ENCODE measurements at regions not wholly inside any gene's neighbourhood (a gene's known extent, or its start where the extent isn't known, plus 50 kb on each side); places are given as distances from the start of the nearest gene placed in this dataset.

DNA sequence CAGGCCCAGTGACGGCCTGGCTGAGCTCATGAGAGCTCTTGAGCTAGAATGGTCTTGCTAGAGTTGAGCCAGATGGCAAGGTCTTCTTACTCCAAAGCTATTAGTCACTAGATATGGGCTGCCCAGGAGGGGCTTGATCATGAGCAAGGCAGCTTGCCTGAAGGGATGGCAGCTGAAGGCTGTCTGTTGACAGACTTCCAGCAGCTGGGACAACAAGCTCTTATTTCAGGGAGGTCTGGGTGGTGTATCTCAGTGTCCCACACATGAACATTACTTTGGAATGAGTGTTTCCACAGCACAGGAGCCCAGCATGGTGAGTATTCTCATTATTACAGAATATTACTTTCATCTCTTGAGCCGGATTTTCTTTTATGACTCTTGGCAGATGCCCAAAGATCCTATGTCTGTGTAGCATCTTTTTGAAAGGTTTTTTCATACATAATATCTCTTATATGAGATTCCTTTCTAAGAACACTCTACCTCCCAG, 414.1 kb downstream of the ARHGEF28 start:
- TF ChIP-seq, protein P1, sequence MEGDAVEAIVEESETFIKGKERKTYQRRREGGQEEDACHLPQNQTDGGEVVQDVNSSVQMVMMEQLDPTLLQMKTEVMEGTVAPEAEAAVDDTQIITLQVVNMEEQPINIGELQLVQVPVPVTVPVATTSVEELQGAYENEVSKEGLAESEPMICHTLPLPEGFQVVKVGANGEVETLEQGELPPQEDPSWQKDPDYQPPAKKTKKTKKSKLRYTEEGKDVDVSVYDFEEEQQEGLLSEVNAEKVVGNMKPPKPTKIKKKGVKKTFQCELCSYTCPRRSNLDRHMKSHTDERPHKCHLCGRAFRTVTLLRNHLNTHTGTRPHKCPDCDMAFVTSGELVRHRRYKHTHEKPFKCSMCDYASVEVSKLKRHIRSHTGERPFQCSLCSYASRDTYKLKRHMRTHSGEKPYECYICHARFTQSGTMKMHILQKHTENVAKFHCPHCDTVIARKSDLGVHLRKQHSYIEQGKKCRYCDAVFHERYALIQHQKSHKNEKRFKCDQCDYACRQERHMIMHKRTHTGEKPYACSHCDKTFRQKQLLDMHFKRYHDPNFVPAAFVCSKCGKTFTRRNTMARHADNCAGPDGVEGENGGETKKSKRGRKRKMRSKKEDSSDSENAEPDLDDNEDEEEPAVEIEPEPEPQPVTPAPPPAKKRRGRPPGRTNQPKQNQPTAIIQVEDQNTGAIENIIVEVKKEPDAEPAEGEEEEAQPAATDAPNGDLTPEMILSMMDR (IDR thresholded peaks at IDR 0.05; ENCODE audit: control insufficient read depth, insufficient read depth, low read depth, low read length, missing control alignments) = no peak
- peak; percentile 73 for DNase-seq (ENCODE audit: low read depth)
- H3K4me3 ChIP-seq (ENCODE audit: control insufficient read depth, low read depth, low read length) = no peak overlapping the region

DNA sequence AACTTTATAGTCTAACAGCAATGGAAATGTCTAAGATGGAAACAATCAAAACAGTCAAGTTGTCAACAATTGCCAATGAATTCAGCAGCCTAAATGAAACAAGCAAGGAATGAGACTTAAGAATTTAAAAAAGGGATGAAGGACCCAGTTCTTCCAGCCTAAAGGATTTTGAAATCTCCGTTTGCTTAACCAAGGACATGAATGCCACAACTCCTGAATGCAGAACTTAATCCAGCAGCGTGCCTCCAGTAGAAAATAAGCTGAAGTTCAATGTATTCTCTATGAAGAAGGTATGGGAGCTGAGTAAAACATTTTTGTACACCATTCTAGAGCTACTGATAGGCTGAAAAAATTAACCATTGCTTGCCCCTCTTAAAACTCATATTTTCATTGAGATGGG, 411.3 kb downstream of the ARHGEF28 start:
- no peak for DNase-seq (ENCODE audit: low read depth)
- TF ChIP-seq, protein P1 (IDR thresholded peaks at IDR 0.05; ENCODE audit: control insufficient read depth, insufficient read depth, low read depth, low read length, missing control alignments) = no peak
- no peak overlapping the region for H3K4me3 ChIP-seq (ENCODE audit: control insufficient read depth, low read depth, low read length)

DNA sequence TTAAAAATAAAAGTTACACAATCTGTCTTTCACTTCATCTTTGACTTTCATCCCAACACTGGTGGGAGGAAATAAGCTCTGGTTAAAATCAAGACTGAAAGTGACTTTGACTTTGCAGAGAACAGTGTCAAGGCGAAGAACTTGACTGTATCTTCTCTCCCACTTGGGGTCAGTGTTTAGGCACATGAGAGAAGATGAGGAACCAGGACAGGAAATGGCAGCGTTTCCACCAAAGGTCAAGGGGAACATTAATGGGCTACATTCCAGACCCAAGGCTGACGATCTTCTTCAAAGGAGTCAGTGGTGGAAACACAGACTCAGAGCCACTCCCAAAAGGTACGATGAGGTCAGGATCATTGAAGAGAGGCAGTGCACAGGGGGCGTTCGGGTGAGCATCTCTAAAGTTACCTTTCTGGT, 409.5 kb downstream of the ARHGEF28 start:
- DNase-seq (ENCODE audit: low read depth) = peak; percentile 23
- TF ChIP-seq, protein P1 (IDR thresholded peaks at IDR 0.05; ENCODE audit: control insufficient read depth, insufficient read depth, low read depth, low read length, missing control alignments) = peak; percentile 58
- no peak overlapping the region for H3K4me3 ChIP-seq (ENCODE audit: control insufficient read depth, low read depth, low read length)

DNA sequence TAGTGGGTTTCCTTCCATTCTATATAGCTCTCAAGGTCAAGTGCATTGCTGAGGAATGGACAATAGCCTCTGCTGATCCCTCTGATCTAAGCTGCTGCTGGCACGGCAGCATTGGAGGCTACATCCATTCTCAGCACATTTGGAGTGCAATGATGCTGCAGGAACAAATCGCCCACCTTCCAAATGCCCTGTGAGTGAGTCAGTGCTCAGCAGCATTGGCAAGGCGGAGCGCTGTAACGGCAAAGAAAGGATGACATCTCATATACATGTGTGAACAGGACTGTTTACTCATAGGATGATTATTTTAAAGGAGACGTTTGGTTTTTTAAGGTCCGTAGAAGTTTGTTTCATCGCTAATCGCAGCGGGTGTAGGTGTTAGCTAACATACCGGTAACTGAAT, 408.7 kb downstream of the ARHGEF28 start:
- DNase-seq (ENCODE audit: low read depth) = peak; percentile 42
- TF ChIP-seq, protein P1 (IDR thresholded peaks at IDR 0.05; ENCODE audit: control insufficient read depth, insufficient read depth, low read depth, low read length, missing control alignments) = no peak
- H3K4me3 ChIP-seq (ENCODE audit: control insufficient read depth, low read depth, low read length) = no peak overlapping the region

DNA sequence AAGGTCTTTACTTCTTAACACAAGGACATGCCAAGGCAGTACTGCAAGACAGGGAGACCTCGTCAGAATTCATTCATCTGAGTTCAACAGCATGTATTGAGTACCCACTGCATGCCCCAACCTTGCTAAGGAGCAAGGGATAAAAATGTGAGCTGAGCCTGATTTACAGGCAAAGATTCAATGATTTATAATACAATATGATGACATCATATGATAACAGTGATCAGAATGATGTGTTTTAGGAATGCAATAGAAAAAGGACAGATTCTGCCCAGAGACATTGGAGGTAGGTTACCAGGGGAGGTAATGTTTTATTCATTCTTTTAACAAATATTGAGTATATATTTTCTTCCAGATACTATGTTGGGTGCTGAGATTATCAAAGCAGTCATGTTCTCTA, 406.6 kb downstream of the ARHGEF28 start:
- TF ChIP-seq, protein P1 (IDR thresholded peaks at IDR 0.05; ENCODE audit: control insufficient read depth, insufficient read depth, low read depth, low read length, missing control alignments) = no peak
- DNase-seq (ENCODE audit: low read depth) = no peak
- no peak overlapping the region for H3K4me3 ChIP-seq (ENCODE audit: control insufficient read depth, low read depth, low read length)

DNA sequence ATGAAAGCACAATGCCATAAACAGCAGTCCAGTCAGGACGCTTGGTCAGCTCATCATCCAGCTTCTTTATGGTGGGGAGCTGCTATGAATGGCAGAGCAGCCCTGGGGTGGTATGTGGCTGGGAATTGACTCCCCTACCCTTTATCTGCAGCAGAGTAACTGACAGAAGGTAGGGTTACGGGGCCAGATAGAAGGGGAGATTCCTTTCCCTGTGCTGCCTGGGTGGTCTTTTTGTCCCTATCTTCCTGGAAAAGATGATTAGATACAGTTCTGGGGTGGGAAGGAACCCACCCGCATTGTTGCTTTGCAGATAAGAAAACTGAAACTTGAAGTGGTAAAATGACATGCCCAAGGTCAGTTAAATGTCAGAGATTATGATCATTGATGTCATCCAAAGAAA, 405.5 kb downstream of the ARHGEF28 start:
- TF ChIP-seq, protein P1 (IDR thresholded peaks at IDR 0.05; ENCODE audit: control insufficient read depth, insufficient read depth, low read depth, low read length, missing control alignments) = no peak
- H3K4me3 ChIP-seq (ENCODE audit: control insufficient read depth, low read depth, low read length) = no peak overlapping the region
- no peak for DNase-seq (ENCODE audit: low read depth)

DNA sequence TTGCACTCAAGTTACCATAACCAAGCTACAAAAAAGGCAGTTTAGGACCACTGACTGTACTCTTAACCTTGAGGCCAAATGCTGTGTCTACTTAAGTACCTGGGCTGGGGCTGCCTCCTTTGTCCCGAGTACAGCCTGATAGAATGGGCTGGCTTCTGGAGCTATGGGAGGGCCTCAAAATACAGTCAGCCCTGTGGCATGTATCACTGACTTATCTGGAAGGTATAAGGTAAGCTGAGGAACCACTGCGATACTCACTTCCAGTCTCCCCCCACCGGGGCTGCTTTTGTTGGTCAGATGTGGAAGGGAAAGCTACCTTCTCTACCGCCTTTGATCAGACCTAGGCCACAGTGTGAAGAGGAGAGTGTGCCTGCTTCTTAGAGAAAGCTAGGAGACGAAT, 404.8 kb downstream of the ARHGEF28 start:
- no peak overlapping the region for H3K4me3 ChIP-seq (ENCODE audit: control insufficient read depth, low read depth, low read length)
- DNase-seq (ENCODE audit: low read depth) = no peak
- TF ChIP-seq, protein P1 (IDR thresholded peaks at IDR 0.05; ENCODE audit: control insufficient read depth, insufficient read depth, low read depth, low read length, missing control alignments) = no peak
